ENCODE measurements at regions not wholly inside any gene's neighbourhood (a gene's known extent, or its start where the extent isn't known, plus 50 kb on each side); places are given as distances from the start of the nearest gene placed in this dataset.

DNA sequence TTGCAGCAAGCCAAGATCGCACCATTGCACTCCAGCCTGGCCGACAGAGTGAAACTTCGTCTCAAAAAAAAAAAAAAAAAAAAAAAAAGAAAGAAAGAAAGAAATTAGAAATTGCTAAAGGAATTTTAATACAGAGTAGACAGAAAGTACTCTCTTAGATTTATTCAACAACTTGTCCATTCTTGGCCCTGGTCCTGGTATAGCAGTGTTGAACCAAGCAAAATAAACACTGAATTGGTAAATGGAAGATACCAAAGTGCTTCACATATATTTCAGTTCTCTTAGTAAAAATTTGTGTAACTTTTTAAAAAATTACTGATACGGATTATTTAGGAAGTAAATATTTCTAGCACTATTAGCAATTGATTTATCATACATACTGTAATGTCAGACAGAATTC, 165.9 kb upstream of the TLL1 start:
- TF ChIP-seq CTCF (tag by site-specific recombination; IDR thresholded peaks at IDR 0.05) (no peak), ZNF138 (tag by site-specific recombination; IDR thresholded peaks at IDR 0.05; ENCODE audit: borderline replicate concordance) (no peak), ZNF645 (tag by site-specific recombination; IDR thresholded peaks at IDR 0.05) (no peak), ZBTB7A (tag by site-specific recombination; IDR thresholded peaks at IDR 0.05; ENCODE audit: low read depth) (no peak), ATF2 (tag by site-specific recombination; IDR thresholded peaks at IDR 0.05; ENCODE audit: low read depth) (no peak), YY1 (tag by site-specific recombination; IDR thresholded peaks at IDR 0.05) (no peak)
- TF ChIP-seq, protein P1, sequence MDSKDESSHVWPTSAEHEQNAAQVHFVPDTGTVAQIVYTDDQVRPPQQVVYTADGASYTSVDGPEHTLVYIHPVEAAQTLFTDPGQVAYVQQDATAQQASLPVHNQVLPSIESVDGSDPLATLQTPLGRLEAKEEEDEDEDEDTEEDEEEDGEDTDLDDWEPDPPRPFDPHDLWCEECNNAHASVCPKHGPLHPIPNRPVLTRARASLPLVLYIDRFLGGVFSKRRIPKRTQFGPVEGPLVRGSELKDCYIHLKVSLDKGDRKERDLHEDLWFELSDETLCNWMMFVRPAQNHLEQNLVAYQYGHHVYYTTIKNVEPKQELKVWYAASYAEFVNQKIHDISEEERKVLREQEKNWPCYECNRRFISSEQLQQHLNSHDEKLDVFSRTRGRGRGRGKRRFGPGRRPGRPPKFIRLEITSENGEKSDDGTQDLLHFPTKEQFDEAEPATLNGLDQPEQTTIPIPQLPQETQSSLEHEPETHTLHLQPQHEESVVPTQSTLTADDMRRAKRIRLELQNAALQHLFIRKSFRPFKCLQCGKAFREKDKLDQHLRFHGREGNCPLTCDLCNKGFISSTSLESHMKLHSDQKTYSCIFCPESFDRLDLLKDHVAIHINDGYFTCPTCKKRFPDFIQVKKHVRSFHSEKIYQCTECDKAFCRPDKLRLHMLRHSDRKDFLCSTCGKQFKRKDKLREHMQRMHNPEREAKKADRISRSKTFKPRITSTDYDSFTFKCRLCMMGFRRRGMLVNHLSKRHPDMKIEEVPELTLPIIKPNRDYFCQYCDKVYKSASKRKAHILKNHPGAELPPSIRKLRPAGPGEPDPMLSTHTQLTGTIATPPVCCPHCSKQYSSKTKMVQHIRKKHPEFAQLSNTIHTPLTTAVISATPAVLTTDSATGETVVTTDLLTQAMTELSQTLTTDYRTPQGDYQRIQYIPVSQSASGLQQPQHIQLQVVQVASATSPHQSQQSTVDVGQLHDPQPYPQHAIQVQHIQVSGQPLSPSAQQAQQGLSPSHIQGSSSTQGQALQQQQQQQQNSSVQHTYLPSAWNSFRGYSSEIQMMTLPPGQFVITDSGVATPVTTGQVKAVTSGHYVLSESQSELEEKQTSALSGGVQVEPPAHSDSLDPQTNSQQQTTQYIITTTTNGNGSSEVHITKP (tag by site-specific recombination; IDR thresholded peaks at IDR 0.05), result no peak
